ENCODE measurements at regions not wholly inside any gene's neighbourhood (a gene's known extent, or its start where the extent isn't known, plus 50 kb on each side); places are given as distances from the start of the nearest gene placed in this dataset.

- TF ChIP-seq JUND (IDR thresholded peaks at IDR 0.05) (no peak), RXRA (IDR thresholded peaks at IDR 0.05; ENCODE audit: borderline replicate concordance, low read depth) (no peak), CTCF (IDR thresholded peaks at IDR 0.05) (no peak), USF2 (IDR thresholded peaks at IDR 0.05; ENCODE audit: borderline replicate concordance, low read depth, low read length) (no peak), EZH2phosphoT487 (IDR thresholded peaks at IDR 0.05; ENCODE audit: borderline replicate concordance, low read depth) (no peak), FOXJ3 (CRISPR knock-in tag; IDR thresholded peaks at IDR 0.05) (no peak), RFX5 (IDR thresholded peaks at IDR 0.05; ENCODE audit: low read length) (no peak), TCF12 (IDR thresholded peaks at IDR 0.05) (no peak), POLR2AphosphoS5 (IDR thresholded peaks at IDR 0.05; ENCODE audit: low read depth, low read length) (no peak), MXI1 (IDR thresholded peaks at IDR 0.05; ENCODE audit: low read depth, low read length) (no peak)
Observed at GRCh38 chr5:17039170-17039569, 103.1 kb upstream of the MYO10 start.

Data from SK-N-SH (cell line).